ENCODE measurements at regions not wholly inside any gene's neighbourhood (a gene's known extent, or its start where the extent isn't known, plus 50 kb on each side); places are given as distances from the start of the nearest gene placed in this dataset.
"Not testable (repeated sequence)": the region's sequence is repeated elsewhere in the genome, so short reads cannot be mapped to it uniquely, and the experiment has no call there.

- DNase-seq (ENCODE audit: low read depth): no peak
Measured at GRCh38 chr20:40893610-40894236, 134.9 kb upstream of the TOP1 start.

- DNase-seq (ENCODE audit: low read depth): no peak
Measured at GRCh38 chr20:40894237-40894630, 134.4 kb upstream of the TOP1 start.

GRCh38 chr20:40895182-40895581 is 133.4 kb upstream of the TOP1 start:
- DNase-seq (ENCODE audit: low read depth): no peak

- no peak for DNase-seq (ENCODE audit: low read depth)
Measured at GRCh38 chr20:40896814-40897700, 131.6 kb upstream of the TOP1 start.

GRCh38 chr20:40899344-40899743 is 129.3 kb upstream of the TOP1 start:
- no peak for DNase-seq (ENCODE audit: low read depth)

- no peak for DNase-seq (ENCODE audit: low read depth)
Measured at GRCh38 chr20:40900666-40901215, 127.9 kb upstream of the TOP1 start.

GRCh38 chr20:40902661-40903060 is 126.0 kb upstream of the TOP1 start:
- DNase-seq (ENCODE audit: low read depth): no peak

- DNase-seq (ENCODE audit: low read depth): no peak
Measured at GRCh38 chr20:40908309-40908708, 120.3 kb upstream of the TOP1 start.

- not testable (repeated sequence) for DNase-seq (ENCODE audit: low read depth)
Measured at GRCh38 chr20:40909489-40909888, 119.1 kb upstream of the TOP1 start.

- not testable (repeated sequence) for DNase-seq (ENCODE audit: low read depth)
Measured at GRCh38 chr20:40910436-40910835, 118.2 kb upstream of the TOP1 start.

- DNase-seq (ENCODE audit: low read depth): not testable (repeated sequence)
Measured at GRCh38 chr20:40911152-40911551, 117.5 kb upstream of the TOP1 start.

- no peak for DNase-seq (ENCODE audit: low read depth)
Measured at GRCh38 chr20:40913224-40914185, 115.1 kb upstream of the TOP1 start.

- no peak for DNase-seq (ENCODE audit: low read depth)
Measured at GRCh38 chr20:40915756-40916155, 112.9 kb upstream of the TOP1 start.

GRCh38 chr20:40916276-40916675 is 112.3 kb upstream of the TOP1 start:
- no peak for DNase-seq (ENCODE audit: low read depth)

- no peak for DNase-seq (ENCODE audit: low read depth)
Measured at GRCh38 chr20:40920291-40920690, 108.3 kb upstream of the TOP1 start.

GRCh38 chr20:40922865-40923264 is 105.8 kb upstream of the TOP1 start:
- no peak for DNase-seq (ENCODE audit: low read depth)

- DNase-seq (ENCODE audit: low read depth): no peak
Measured at GRCh38 chr20:40925829-40926510, 102.7 kb upstream of the TOP1 start.

GRCh38 chr20:40926928-40927327 is 101.7 kb upstream of the TOP1 start:
- DNase-seq (ENCODE audit: low read depth): no peak

GRCh38 chr20:40930561-40930960 is 98.1 kb upstream of the TOP1 start:
- no peak for DNase-seq (ENCODE audit: low read depth)

GRCh38 chr20:40931410-40932044 is 97.1 kb upstream of the TOP1 start:
- DNase-seq (ENCODE audit: low read depth): no peak

- no peak for DNase-seq (ENCODE audit: low read depth)
Measured at GRCh38 chr20:40932436-40932835, 96.2 kb upstream of the TOP1 start.

Measured in activated gamma-delta T cell treated with anti-CD3 and anti-CD28 coated beads, Interleukin-2, amount 50 U/mL, for 16 hours (primary cell).